Nephron (organoid): ENCODE measurements at regions not wholly inside any gene's neighbourhood (a gene's known extent, or its start where the extent isn't known, plus 50 kb on each side); places are given as distances from the start of the nearest gene placed in this dataset.
"Not testable (repeated sequence)": the region's sequence is repeated elsewhere in the genome, so short reads cannot be mapped to it uniquely, and the experiment has no call there.

ENCODE experiments used
- H3K27ac Mint-ChIP-seq, 3 experiments: 2 replicates each; pipeline ENCODE4 v1.8.0; 2020; ENCODE audit warnings: mixed read lengths in 3 of 3, mild to moderate bottlenecking in 2 of 3, moderate library complexity in 1 of 3
- H3K27me3 Mint-ChIP-seq: 2 replicates; pipeline ENCODE4 v1.8.0; 2021; ENCODE audit warnings: low read depth, mild to moderate bottlenecking, moderate library complexity, mixed read lengths
- H3K36me3 Mint-ChIP-seq: 2 replicates; pipeline ENCODE4 v1.8.0; 2020; ENCODE audit warnings: low read depth, mixed read lengths
- H3K4me1 Mint-ChIP-seq: 2 replicates; pipeline ENCODE4 v1.8.0; 2020; ENCODE audit warnings: mixed read lengths
- H3K4me3 Mint-ChIP-seq, 3 experiments: 2 replicates each; pipeline ENCODE4 v1.8.0; 2020; ENCODE audit warnings: mild to moderate bottlenecking in 3 of 3, mixed read lengths in 3 of 3, moderate library complexity in 2 of 3
- H3K9me3 Mint-ChIP-seq: 2 replicates; pipeline ENCODE4 v1.8.0; 2020; ENCODE audit warnings: mixed read lengths
- TF ChIP-seq, protein P1 (sequence below), 3 experiments: fragments of 200-600 bp; sonication (generic); IDR thresholded peaks; one replicate each; pipeline ENCODE4 v1.5.0; 2021; ENCODE audit warnings: antibody characterized with exemption in 3 of 3; ENCODE audit not compliant: unreplicated experiment in 3 of 3

DNA sequence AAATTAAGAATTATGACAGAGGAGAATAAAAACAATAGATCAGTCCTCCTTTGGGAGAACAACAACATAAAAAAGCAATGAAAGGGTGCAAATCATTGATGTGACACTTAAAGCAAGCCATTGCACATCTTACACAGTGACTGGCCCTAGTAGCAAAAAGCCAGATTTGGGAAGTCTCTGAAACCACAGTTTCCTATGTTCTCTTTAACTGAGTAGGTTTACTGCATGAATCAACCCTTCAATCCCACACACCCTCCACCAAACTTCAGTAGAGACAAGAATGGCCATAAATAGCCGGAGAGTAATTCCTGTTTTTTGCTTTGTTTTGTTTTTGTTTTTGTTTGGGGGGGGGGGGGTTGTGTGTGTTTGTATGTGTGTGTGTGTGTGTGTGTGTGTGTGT, 180.8 kb downstream of the VEGFC start:
- no peaks in the 10 kb centered on the region for H3K36me3 Mint-ChIP-seq
- TF ChIP-seq, protein P1, sequence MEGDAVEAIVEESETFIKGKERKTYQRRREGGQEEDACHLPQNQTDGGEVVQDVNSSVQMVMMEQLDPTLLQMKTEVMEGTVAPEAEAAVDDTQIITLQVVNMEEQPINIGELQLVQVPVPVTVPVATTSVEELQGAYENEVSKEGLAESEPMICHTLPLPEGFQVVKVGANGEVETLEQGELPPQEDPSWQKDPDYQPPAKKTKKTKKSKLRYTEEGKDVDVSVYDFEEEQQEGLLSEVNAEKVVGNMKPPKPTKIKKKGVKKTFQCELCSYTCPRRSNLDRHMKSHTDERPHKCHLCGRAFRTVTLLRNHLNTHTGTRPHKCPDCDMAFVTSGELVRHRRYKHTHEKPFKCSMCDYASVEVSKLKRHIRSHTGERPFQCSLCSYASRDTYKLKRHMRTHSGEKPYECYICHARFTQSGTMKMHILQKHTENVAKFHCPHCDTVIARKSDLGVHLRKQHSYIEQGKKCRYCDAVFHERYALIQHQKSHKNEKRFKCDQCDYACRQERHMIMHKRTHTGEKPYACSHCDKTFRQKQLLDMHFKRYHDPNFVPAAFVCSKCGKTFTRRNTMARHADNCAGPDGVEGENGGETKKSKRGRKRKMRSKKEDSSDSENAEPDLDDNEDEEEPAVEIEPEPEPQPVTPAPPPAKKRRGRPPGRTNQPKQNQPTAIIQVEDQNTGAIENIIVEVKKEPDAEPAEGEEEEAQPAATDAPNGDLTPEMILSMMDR (IDR thresholded peaks at IDR 0.05; ENCODE audit: unreplicated experiment in 3 of 3): no peak
- no peaks in the 10 kb centered on the region for H3K27me3 Mint-ChIP-seq
- peaks cover 9% of the 10 kb centered on the region for H3K9me3 Mint-ChIP-seq
- H3K4me3 Mint-ChIP-seq: no peak overlapping the region
- peak overlapping the region in 2 of 3 experiments; percentile 16 to 36 for H3K27ac Mint-ChIP-seq
- peaks cover 6% of the 10 kb centered on the region for H3K4me1 Mint-ChIP-seq

DNA sequence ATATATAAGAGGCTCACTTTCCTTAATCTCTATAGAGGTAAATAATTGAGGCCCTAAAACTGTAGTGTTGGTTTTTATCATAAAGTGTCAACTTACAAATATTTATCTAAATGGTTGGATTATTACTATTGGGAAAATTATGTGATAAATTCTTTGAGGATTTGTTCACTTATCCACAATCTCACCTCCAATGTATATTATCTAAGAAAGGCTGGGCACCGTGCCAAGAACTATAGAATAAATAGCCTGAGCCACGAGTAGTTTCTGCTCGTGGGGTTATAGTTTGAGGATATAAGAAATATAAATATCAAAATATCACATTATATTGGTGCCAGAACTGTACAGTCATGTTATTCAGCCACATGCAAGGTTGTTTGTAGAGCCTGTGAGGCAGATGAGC, 177.9 kb downstream of the VEGFC start:
- Mint-ChIP-seq H3K4me3 (no peak overlapping the region), H3K27me3 (no peaks in the 10 kb centered on the region), H3K27ac (no peak overlapping the region), H3K4me1 (peaks cover 6% of the 10 kb centered on the region), H3K36me3 (no peaks in the 10 kb centered on the region), H3K9me3 (peaks cover 9% of the 10 kb centered on the region)
- TF ChIP-seq, protein P1 (IDR thresholded peaks at IDR 0.05; ENCODE audit: unreplicated experiment in 3 of 3): no peak

DNA sequence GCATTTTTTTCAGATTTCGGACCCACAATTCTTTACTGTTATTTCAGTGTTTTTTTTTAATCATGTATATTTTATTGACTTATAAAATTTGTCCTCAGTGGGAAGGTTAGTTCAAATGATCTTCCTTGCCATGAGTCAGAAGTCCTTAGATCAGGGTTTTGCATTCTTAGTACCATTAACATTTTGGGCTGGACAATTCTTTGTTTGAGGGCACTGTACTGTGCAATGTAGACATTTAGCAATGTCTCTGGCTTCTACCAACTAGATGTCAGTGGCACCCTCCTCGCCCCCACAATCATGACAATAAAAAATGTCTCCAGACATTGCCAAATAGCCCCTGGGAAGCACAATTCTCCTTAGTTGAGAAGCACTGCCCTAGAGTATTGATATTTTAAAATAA, 176.6 kb downstream of the VEGFC start:
- Mint-ChIP-seq H3K9me3 (peaks cover 9% of the 10 kb centered on the region), H3K36me3 (no peaks in the 10 kb centered on the region), H3K27ac (no peak overlapping the region), H3K4me3 (no peak overlapping the region), H3K27me3 (no peaks in the 10 kb centered on the region), H3K4me1 (peaks cover 6% of the 10 kb centered on the region)
- TF ChIP-seq, protein P1 (IDR thresholded peaks at IDR 0.05; ENCODE audit: unreplicated experiment in 3 of 3): no peak

DNA sequence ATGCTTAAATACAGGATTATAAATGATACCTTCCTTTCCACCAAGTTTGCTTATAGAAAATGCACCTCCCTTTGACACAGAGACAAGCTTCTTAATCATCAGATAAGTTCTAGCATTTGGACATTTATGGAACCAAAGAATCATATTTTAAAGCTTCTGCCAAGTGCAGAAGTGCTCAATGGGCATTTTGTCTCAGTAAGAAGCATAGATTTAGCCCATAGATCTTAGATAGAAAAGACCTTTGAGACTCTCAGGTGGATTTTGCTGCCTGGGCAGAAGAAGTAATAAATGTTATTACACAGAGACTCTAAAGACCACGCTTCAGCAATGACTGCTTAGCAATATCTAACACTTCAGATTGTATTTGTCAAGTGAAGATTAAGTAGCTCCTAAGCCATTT, 174.6 kb downstream of the VEGFC start:
- H3K27me3 Mint-ChIP-seq: no peaks in the 10 kb centered on the region
- H3K36me3 Mint-ChIP-seq: no peaks in the 10 kb centered on the region
- H3K4me1 Mint-ChIP-seq: peaks cover 14% of the 10 kb centered on the region
- H3K27ac Mint-ChIP-seq: no peak overlapping the region
- TF ChIP-seq, protein P1 (IDR thresholded peaks at IDR 0.05; ENCODE audit: unreplicated experiment in 3 of 3): no peak
- H3K4me3 Mint-ChIP-seq: no peak overlapping the region
- H3K9me3 Mint-ChIP-seq: peaks cover 3% of the 10 kb centered on the region

DNA sequence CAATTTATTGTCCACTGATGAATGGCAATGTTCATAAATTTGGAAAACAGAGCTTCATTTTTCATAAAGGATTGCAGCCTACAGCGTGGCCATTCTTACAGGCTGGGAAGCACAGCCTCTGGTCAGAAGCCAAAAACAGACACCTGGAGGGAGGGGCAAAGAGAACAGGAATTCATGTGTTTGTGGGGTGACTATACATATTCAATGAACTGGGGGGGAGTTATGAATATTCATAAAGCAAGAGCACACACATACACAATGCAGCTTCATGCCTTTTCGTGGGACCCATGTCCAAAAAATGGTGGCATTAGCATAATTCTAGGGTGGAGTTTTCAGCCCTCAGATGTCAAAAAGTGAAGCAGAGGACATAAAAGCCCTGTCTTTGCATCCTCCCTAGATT, 173.3 kb downstream of the VEGFC start:
- Mint-ChIP-seq H3K9me3 (peaks cover 3% of the 10 kb centered on the region), H3K4me1 (peaks cover 14% of the 10 kb centered on the region), H3K27me3 (no peaks in the 10 kb centered on the region), H3K36me3 (no peaks in the 10 kb centered on the region), H3K4me3 (no peak overlapping the region), H3K27ac (no peak overlapping the region)
- TF ChIP-seq, protein P1 (IDR thresholded peaks at IDR 0.05; ENCODE audit: unreplicated experiment in 3 of 3): no peak

DNA sequence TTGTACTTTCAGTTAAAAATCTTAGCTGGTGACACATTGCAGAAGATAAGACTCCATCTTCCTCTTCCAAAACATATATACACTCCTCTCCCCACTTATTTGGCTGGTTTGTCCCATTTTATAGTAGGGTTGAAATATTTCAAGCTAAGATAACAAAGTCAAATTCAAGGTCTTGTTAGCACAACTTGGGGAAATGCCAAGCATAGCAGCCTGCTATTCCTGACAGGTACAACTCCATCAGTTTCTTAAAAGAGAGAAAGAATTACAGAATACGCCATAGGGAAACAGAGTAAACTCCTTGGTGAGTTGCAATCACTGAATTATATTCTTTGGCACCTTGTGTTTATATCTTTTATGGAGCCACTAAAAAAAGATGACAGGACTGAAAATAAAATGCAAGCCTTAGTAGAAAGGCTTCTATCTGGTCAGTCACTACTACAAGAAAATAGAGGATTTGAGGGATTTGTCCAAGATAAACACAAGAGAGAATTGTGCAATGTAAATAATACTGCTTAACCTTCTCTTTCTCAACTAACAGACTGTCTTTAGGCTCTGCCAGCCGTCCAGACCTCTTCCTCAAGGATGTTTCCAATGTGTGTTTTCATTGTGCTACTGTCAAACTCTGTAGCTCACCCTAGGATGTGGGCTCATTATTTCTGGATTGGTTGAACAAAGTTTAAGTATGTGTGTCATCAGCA, 170.3 kb downstream of the VEGFC start:
- TF ChIP-seq, protein P1 (IDR thresholded peaks at IDR 0.05; ENCODE audit: unreplicated experiment in 3 of 3): no peak
- Mint-ChIP-seq H3K4me1 (peaks cover 14% of the 10 kb centered on the region), H3K36me3 (no peaks in the 10 kb centered on the region), H3K27ac (peak overlapping the region; percentile 21 to 47 (median 42)), H3K9me3 (no peaks in the 10 kb centered on the region), H3K27me3 (no peaks in the 10 kb centered on the region), H3K4me3 (no peak overlapping the region)

DNA sequence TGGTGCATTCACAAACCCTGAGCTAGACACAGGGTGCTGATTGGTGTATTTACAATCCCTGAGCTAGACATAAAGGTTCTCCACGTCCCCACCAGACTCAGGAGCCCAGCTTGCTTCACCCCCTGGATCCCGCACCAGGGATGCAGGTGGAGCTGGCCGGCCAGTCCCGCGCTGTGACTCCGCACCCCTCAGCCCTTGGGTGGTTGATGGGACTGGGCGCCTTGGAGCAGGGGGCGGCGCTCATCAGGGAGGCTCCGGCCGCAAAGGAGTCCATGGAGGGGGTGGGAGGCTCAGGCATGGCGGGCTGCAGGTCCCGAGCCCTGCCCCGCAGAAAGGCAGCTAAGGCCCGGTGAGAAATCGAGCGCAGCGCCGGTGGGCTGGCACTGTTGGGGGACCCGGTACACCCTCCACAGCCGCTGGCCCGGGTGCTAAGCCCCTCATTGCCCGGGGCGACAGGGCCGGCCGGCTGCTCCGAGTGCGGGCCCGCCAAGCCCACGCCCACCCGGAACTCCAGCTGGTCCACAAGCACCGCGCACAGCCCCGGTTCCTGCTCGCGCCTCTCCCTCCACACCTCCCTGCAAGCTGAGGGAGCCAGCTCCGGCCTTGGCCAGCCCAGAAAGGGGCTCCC, 167.6 kb downstream of the VEGFC start:
- H3K4me1 Mint-ChIP-seq: peaks cover 14% of the 10 kb centered on the region
- H3K9me3 Mint-ChIP-seq, H3K27ac Mint-ChIP-seq, H3K27me3 Mint-ChIP-seq, H3K36me3 Mint-ChIP-seq, H3K4me3 Mint-ChIP-seq: not testable (repeated sequence)
